Forelimb muscle (tissue), 1 donor: ENCODE measurements at regions not wholly inside any gene's neighbourhood (a gene's known extent, or its start where the extent isn't known, plus 50 kb on each side); places are given as distances from the start of the nearest gene placed in this dataset.

ENCODE experiments used
- DNase-seq: peaks from one replicate; pipeline ENCODE4 v3.0.0-alpha.2; 2013; ENCODE audit warnings: low read depth

DNA sequence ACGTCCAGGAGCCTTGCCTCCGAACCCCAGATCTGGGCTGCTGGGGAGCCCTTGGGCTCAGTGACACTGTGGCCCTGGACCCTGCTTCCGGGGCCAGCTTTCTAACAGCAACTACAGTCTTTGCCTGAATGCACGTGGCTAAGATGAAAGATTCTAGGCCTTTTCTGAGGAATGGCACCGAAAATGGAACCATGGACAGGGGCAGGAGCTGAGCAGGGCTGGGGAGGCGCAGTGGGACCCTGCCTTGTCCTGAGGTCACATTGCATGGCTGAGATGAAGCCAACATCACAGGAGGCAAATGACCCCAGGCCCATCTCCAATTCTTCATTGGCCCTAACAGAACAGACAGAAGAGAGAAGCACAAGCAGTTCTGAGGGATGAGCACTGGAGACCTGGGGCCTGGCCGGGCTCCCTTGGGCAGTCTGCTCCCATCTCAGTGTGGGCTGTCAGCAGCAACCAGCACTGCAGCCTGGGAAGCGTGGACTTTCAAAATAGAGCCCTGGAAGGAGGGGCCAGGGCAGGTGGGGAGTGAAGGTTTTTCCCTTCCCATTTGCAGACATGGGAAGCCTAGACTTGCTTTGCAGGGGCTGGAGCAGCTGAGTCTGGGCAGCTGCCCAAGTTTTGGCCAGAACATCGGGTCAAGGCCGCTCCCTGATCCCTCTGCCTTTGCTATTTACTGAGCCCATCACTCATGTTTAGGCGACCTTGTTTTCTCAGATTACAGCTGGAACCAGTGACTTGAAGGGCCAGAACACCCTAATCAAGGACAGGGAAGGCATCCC lies 114.4 kb upstream of the TCERG1L start:
- DNase-seq = no peak

DNA sequence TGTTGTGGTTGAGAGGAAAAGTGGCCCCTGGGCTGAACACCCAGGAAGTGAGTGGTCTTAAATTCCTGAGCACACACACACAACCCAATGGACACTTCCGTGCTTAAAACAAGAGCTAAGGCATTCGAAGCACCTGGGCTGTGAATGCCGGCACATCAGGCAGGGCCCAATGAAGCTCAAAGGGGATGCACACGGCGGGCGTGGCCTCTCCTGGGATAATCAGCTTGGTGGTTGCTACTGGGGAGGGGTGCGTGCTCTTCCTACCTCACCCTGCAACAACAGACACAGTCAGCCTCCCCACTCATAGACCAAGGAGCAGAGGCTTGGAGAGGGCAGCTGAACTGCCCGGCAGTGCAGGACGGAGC lies 115.0 kb upstream of the TCERG1L start:
- no peak for DNase-seq

- no peak for DNase-seq
Measured at GRCh38 chr10:131427281-131427680, 115.8 kb upstream of the TCERG1L start.

DNA sequence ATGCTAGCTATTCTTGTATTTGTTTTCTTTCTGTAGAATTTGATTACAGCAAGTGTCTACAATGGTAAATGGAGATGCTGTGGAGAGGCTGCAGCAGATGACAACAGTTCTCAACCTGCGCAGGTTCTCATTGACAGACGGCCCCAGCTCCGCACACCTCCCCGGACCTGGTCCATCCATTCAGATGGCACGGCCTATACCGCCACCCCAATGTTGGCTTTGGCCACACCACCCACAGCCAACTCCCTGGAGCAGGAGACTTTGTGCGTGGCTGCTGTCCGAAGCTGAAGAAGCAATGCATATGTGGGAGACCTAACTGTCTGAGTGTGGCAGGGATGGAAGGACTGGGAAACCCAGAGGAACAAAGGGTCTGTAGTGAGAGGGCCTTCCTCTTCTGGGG lies 116.4 kb upstream of the TCERG1L start:
- DNase-seq = no peak

- DNase-seq = no peak
Measured at GRCh38 chr10:131429141-131429540, 117.6 kb upstream of the TCERG1L start.

DNA sequence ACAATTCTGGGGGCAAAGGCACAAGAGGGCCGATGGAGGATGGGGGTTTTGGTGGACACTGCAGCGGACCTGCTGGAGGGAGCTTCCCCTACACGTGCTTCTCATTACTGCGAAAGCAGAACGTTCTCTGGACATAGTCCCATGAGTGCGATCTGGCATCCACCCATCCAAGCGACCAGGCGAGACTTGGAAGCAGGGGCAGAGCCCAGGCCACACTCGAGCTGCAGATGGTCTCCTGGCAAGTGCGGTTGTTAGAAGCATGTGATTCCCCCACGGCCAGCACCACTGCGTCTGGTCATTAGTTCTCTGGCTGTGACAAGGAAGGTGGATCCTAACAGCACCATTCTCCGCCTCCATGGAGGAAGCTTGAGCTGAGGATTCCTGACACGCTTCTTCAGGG lies 118.4 kb upstream of the TCERG1L start:
- DNase-seq = no peak

GRCh38 chr10:131430716-131431412 lies 119.3 kb upstream of the TCERG1L start:
- no peak for DNase-seq

- no peak for DNase-seq
Measured at GRCh38 chr10:131431533-131431932, 120.0 kb upstream of the TCERG1L start.

DNA sequence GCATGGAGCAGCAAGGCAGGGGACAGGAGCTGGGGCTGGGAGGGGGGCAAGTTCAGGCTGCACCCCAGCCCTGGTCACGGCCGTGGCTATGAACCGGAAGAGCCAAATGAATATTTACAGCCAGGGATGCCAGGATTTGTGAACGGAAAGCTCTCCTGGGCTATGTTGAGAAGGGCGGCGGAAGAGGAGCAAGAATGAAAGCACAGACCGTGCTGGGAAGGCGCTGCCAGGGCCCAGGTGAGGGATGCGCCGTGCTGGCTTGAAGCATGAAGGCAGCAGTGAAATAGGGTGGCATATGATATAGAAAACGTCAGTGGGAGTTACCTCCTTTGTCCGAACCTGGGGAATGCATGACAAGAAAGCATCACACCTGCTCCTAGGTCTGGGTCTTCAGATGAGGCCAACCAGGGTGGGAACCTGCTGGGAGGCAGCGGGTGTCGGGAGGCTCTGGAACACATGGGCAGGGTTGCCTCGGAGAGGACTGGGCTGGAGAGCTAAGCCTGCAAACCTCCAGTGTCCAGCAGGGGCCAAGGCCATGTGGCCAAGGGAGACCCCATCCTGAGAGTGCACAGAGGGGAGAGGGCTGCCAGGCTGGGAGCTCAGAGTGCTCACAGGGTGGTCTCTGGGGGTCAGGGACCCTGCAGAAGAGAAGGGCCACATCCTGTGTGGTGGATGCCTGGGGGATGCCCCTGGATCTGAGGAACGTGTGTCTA lies 120.6 kb upstream of the TCERG1L start:
- DNase-seq = no peak

DNA sequence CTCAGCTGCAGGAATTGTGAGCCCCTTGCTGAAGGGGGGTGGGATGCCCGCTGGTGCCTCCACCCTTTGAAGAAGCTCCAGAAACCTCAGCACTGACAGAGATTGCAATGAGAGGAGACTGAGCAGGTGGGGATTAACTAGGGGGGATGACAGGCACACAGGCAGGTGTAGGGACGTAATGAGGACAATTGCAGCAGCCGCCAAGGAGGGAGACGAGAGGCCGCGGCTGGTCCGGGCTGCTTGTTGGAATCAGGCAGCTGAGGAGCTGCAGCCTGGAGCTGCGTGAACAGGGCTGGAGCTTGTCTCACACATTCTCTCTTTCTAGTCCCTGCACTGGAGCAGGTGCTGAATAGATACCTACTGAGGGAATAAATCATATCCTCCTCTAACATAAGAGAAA lies 122.0 kb upstream of the TCERG1L start:
- DNase-seq = no peak

- no peak for DNase-seq
Measured at GRCh38 chr10:131435232-131435631, 123.7 kb upstream of the TCERG1L start.

DNA sequence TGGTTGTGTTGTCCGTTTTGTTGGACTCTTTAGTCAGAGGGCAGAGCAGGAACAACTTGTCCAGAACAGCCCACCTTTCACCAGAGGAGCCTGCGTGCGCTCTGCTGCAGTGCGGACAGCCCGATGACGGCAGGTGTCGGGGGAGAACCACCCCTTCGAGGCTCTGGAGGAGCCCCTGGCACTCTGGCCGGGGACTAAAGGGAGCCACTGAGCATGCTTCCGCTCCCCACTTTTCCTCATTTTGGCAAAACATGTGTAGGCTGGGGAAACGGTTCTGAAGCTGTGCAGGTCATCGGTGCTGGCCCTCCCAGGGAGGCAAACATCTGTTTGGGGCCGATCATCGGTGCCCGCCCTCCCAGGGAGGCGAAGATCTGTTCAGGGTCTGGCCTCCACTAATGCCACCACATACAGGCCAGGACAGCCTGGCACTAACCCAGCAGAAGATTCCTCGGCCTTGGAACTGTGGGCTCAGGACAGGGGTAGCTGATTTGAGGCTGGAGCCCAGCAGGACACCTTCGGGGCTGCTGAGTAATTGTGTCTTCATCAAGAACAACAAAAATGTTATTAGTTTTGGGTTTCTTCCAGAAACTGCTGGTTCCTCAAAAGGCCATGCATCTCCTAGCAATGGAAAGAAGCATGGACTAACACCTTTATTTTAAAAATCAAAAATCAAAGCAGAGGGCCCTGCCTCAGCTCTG lies 124.4 kb upstream of the TCERG1L start:
- no peak for DNase-seq

DNA sequence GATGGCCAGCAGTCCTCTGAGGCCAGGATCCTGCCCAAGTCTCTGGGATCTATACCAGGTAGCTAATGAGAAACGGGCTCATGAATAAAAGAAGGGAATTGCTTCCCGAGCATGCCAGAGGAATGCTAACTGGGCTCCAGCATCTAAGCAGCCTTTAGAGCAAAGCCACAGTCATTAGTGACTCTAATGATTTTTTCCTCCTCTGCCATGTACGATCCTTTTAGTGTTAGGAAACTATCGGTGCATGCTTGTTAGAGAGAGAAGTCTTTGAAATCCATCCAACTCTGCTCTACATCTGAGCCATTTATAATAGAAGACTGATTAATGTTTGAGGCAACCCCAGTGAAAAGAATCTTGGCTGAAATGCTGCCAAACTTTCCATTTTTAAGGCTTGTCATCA lies 124.9 kb upstream of the TCERG1L start:
- DNase-seq = no peak

DNA sequence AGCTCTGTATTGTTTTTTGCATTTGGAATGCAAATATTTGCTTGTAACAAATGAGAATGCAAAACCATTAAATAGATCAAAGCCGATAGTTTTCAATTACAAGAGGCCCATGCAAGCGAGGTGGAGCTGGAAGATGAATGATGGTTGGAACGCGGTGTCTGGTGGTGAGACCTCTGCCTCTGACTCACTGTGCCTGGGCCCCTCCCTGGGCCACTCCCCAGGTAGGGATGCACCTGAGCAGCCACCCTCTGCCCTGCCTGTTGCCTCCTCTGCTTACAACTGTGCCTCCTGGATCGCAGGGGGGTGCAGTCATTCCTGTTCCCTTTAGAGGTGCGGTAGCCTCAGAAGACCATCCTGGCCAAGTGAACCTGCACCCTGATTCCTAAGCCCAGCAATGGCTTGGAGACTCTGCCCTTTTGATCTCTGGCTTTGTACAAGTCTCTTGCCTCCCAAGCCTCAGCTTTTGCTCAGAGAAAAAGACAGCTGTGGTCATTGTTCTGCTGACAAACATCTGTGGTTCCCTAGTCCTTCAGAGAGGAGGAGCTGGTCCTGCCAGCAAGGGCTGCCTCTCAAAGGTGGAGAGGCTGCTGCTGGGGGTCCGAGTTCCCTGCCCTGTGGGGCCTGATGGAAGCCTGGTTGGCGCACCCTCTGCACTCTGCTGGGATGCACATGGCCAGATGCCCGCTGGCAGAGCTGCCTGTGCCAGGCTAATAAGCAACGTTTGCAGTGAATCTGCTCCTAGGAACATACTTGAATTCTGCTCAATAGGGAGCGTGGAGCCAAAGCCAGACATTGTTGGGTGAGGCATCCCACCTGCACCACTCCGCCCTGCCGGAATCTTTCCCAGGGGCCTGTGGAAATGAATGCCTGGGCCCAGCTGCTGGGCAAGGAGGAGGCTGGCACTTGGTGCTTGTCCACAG lies 126.3 kb upstream of the TCERG1L start:
- DNase-seq = no peak

DNA sequence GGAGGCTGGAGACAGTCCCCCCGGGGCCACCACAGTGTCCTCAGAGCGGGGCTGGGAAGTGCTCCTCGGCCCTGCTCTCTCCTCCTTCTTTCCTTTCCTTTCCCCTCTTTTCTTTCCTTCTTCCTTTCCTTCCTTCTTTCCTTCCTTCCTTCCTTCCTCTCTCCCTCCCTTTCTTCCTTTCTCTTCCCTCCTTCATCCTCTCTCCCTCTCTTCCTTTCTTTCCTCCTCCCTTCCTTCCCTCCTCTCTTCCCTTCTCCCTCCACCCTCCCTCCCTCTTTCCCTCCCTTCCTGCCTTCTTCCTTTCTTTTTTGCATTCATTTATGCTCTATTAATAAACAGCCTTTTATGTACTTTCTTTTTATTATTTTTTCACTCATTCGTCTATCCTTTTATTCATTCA lies 127.1 kb upstream of the TCERG1L start:
- DNase-seq = no peak

GRCh38 chr10:131439705-131440104 lies 128.2 kb upstream of the TCERG1L start:
- DNase-seq = no peak

- DNase-seq = no peak
Measured at GRCh38 chr10:131440405-131441360, 129.2 kb upstream of the TCERG1L start.

DNA sequence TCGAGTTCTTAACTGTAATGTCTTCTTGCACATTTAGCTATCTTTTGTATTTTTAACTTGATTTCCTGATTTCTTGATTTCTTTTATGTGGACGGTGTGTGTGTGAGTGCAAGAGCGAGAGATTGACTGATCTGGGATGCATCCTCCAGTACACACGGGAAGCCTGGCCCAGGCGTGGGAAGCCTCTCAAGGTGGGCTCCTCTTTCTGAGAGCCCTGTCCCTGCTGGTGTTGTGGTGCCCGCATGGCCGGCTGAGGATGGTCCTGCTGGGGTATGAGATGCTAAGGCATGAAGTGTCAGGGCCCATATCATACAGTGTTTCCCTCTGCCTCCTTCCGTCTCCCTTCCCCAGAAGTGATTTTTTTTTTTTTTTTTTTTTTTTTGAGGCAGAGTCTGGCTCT lies 130.8 kb upstream of the TCERG1L start:
- no peak for DNase-seq

DNA sequence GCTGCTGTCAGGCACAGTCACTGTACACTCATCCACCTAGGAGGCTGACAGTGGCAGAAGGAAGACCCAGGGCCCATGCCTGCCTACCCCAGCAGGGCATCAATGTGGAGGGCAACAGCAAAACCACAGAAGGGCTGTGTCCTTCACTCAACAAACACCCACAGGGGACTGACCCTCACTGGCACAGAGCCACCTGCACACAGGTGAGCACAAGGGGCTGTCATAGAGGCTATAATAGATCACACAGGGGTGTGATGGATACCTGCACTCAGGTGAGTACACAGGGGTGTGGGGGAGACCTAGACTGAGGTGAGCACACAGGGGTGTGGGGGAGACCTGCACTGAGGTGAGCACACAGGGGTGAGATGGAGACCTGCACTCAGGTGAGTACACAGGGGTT lies 132.8 kb upstream of the TCERG1L start:
- DNase-seq = no peak

- DNase-seq = no peak
Measured at GRCh38 chr10:131444862-131445461, 133.4 kb upstream of the TCERG1L start.
